ENCODE measurements at regions not wholly inside any gene's neighbourhood (a gene's known extent, or its start where the extent isn't known, plus 50 kb on each side); places are given as distances from the start of the nearest gene placed in this dataset.

DNA sequence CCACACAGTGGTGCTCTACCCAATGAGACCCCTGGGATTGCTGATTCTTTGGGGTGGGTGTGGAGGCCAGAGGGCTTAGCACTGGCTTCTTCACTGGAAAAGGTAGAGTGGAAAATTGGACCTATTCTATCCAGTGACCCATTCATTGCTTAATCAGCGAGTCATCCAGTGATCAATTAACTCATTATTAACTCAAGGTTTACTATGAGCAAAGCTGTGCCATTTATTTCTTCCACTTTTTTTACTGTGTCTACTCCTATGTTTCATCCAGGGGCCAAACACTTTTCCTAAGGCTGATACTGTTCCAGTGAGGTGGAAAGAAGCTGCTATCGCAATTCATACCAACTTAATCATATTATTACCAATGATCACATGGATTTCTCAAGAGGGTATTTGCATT is 363.9 kb downstream of the RPS6KC1 start:
- H3K4me3 ChIP-seq (ENCODE audit: low read depth, low read length), result no peak overlapping the region
- no peak for DNase-seq (ENCODE audit: low read depth)
- TF ChIP-seq, protein P1, sequence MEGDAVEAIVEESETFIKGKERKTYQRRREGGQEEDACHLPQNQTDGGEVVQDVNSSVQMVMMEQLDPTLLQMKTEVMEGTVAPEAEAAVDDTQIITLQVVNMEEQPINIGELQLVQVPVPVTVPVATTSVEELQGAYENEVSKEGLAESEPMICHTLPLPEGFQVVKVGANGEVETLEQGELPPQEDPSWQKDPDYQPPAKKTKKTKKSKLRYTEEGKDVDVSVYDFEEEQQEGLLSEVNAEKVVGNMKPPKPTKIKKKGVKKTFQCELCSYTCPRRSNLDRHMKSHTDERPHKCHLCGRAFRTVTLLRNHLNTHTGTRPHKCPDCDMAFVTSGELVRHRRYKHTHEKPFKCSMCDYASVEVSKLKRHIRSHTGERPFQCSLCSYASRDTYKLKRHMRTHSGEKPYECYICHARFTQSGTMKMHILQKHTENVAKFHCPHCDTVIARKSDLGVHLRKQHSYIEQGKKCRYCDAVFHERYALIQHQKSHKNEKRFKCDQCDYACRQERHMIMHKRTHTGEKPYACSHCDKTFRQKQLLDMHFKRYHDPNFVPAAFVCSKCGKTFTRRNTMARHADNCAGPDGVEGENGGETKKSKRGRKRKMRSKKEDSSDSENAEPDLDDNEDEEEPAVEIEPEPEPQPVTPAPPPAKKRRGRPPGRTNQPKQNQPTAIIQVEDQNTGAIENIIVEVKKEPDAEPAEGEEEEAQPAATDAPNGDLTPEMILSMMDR (IDR thresholded peaks at IDR 0.05; ENCODE audit: control insufficient read depth, extremely low read depth, insufficient read depth), result no peak

DNA sequence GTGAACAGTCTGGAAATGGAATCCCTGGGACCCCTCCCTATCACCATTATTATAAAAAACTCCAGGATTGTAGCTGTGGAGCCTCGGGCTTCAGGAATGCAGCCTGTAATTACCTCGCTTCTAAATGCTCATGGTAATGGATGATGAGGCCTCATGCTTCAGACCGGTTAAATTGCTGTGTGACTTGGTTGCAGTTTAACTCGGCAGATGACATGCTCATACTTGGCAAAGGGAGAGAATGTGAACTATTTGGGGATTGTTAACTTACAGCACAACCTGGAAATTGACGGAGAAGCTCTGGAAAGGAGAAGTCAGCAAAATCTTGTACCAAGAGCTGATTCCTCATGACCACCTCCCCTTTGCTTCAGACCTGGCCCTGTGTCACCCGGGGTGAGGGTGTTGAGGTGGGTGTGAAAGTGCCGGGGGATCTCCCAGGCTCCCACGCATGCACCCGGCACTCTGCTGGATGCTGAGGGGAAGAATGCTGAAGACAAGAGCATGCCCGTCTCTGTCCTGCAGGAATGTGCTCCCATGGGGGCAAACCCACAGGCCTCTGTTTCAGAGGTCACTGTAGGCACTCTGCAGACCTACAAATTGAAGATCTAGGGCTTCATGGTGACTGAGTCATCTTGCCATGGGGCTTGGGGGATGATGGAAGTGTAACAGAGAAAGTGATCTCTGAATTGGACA is 364.8 kb downstream of the RPS6KC1 start:
- no peak overlapping the region for H3K4me3 ChIP-seq (ENCODE audit: low read depth, low read length)
- no peak for DNase-seq (ENCODE audit: low read depth)
- TF ChIP-seq, protein P1 (IDR thresholded peaks at IDR 0.05; ENCODE audit: control insufficient read depth, extremely low read depth, insufficient read depth), result no peak

DNA sequence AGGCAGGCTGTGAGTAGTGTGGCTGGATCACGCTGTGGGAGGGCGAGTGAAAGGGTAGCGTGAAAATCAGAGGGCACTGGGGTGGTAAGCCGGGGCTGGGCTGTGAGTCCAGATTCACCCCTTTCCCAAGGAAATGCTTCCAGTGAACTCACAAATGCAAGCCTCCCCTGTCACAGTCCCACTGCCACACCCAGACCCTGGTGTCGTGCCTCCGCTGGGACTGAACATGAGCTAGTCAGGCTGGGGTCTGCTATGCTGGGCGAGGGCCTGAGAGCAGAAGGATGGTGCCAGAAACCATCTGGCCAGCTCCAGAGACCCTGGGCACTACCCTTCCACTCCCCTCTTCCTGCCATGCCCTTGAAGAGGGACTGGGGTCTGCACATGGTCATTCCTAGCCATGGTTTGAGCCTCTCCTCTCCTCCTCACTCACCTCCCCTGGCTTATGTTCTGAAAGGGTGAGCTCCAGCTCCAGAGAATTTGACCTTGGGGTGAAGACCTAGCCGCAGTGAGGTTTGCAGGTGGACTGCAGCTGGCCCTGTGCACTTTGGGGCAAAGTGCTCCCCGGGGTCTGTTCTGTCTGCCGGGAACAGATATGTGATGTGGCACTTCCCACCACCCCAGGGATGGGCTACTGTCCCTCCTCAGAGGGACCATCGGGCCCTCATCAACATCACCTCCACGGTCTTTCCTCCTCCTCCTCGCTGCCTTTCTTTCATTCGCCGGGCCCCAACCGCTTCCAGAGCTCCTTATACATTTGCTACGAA is 365.6 kb downstream of the RPS6KC1 start:
- TF ChIP-seq, protein P1 (IDR thresholded peaks at IDR 0.05; ENCODE audit: control insufficient read depth, extremely low read depth, insufficient read depth), result no peak
- no peak overlapping the region for H3K4me3 ChIP-seq (ENCODE audit: low read depth, low read length)
- DNase-seq (ENCODE audit: low read depth), result no peak

DNA sequence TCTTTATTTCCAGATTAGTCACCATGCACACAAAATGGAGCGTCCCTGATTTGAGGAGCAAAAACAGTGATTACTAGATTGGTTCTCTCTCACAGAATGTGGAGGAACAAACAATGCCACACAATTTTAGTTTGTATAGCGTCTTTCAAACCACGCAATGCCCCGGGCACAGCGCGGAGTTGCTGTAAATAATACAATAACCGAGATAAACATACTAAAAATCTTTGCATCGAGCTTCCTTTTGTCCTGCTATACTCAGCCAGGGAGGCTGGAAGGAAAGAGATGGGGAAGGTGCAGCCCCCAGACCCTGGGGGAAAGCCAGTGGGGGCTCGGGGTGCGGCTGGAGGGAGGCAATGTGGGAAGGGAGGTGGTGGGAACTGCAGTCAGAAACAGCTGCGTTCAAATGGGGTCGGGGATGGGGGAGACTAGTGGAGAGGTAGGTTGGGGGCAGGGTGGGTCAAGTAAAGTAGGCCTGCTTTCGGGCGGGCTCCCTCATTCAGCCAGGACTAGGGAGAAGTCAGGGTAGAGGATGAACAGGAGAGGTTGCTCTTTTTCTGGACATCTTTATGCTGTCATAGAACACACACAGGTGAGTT is 366.3 kb downstream of the RPS6KC1 start:
- DNase-seq (ENCODE audit: low read depth), result no peak
- TF ChIP-seq, protein P1 (IDR thresholded peaks at IDR 0.05; ENCODE audit: control insufficient read depth, extremely low read depth, insufficient read depth), result no peak
- H3K4me3 ChIP-seq (ENCODE audit: low read depth, low read length), result no peak overlapping the region

DNA sequence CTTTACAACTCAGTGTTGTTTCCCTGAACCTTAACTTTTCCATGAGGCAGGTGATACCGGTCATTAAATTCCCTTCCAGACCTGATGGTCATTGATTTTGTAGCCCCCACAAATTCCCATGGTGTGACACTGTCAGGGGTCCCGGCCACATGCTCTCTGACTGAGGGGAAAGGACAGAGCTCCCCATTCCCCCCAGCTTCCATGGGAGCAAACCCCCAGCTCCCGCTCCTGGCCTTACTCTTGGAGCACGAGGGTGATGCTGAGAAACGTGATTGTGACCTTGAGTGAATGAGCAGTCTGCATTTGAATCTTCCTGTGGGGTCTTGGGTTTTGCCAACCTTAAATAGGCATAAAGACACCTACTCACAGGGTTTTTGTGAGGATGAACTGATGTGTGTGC is 366.8 kb downstream of the RPS6KC1 start:
- H3K4me3 ChIP-seq (ENCODE audit: low read depth, low read length), result no peak overlapping the region
- DNase-seq (ENCODE audit: low read depth), result no peak
- TF ChIP-seq, protein P1 (IDR thresholded peaks at IDR 0.05; ENCODE audit: control insufficient read depth, extremely low read depth, insufficient read depth), result no peak

DNA sequence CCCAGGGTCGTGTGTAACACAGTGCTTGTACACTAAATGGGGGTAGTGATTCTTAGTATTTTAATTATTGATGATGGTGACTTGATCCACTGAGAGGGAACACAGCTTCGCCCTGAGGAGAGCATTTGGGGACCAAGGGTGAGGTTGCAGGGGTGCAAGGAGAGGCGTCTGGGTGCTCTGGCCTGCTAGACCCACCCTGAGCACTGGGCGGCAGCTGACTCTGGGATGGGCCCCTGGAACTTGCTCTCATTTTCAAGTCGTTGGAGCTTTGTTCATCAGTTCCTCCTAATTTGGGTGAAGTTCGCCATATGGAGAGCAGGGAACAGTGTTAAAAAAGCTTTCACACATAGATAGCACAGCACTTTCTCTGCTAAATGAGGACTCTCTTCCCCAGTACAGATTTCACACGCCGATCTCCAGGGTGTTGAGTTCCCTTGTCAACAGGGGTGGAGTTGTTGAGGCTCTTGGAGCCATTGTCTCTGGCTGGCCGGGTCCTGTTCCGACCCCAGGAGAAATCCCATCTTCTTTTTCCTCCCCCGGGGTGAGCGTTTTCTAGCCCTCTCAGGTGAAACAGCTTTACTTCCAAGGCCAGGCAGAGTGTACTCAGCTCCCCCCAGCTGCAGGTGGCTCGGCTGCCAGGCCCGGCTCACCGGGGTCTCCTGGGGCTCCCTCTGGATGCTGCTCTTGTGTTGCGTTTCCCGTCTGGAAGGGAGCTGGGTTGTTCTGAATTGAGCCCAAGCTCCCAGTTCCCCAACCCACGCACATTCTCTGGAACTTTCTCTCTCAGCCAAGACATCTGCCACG is 367.4 kb downstream of the RPS6KC1 start:
- no peak overlapping the region for H3K4me3 ChIP-seq (ENCODE audit: low read depth, low read length)
- TF ChIP-seq, protein P1 (IDR thresholded peaks at IDR 0.05; ENCODE audit: control insufficient read depth, extremely low read depth, insufficient read depth), result no peak
- DNase-seq (ENCODE audit: low read depth), result no peak
